ENCODE measurements at regions not wholly inside any gene's neighbourhood (a gene's known extent, or its start where the extent isn't known, plus 50 kb on each side); places are given as distances from the start of the nearest gene placed in this dataset.

DNA sequence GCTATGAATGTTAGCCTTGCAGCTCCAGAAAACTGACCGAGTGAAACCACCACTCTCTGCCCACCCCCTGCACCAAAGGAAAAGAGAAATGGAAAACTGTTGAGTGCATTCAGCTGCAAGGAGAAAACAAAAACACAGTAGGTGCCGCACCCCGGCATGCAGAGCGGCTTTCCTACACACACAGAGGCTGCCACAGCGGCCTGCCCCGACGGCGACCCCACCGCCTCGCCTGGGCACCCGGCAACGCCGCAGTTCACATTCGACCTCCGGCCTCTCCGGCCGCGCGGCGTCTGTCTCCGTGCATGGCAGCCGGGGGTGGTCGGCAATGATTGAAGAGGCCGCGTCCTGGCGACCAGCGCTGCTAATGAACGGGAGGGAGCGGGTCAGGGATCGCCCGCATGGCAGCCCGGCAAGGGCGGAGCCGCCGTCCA lies 417.1 kb upstream of the SALL3 start:
- no peak overlapping the region for H3K4me3 ChIP-seq
- no peak for DNase-seq (ENCODE audit: low spot score in 2 of 2)
- no peaks in the 10 kb centered on the region for H3K4me1 ChIP-seq
- H3K27me3 ChIP-seq = peaks cover 0 to 30% of the 10 kb centered on the region in 2 donors
- peaks cover 0 to 3% of the 10 kb centered on the region in 2 donors for H3K9me3 ChIP-seq
- intact Hi-C loops (cut with DNase I; ENCODE audit: low total_unique reads) = loop anchor here (1.0 kb wide), 1 partner anchor 38 kb away; no protein-coding TSS in a partner anchor
- no peak overlapping the region for H3K27ac ChIP-seq
- no peaks in the 10 kb centered on the region for H3K36me3 ChIP-seq
- TF ChIP-seq POLR2A (IDR thresholded peaks at IDR 0.05) (no peak), POLR2AphosphoS5 (IDR thresholded peaks at IDR 0.05) (no peak)
- TF ChIP-seq, protein P1, sequence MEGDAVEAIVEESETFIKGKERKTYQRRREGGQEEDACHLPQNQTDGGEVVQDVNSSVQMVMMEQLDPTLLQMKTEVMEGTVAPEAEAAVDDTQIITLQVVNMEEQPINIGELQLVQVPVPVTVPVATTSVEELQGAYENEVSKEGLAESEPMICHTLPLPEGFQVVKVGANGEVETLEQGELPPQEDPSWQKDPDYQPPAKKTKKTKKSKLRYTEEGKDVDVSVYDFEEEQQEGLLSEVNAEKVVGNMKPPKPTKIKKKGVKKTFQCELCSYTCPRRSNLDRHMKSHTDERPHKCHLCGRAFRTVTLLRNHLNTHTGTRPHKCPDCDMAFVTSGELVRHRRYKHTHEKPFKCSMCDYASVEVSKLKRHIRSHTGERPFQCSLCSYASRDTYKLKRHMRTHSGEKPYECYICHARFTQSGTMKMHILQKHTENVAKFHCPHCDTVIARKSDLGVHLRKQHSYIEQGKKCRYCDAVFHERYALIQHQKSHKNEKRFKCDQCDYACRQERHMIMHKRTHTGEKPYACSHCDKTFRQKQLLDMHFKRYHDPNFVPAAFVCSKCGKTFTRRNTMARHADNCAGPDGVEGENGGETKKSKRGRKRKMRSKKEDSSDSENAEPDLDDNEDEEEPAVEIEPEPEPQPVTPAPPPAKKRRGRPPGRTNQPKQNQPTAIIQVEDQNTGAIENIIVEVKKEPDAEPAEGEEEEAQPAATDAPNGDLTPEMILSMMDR (IDR thresholded peaks at IDR 0.05) = no peak

- Histone ChIP-seq H3K27me3 (peaks cover 0 to 30% of the 10 kb centered on the region in 2 donors), H3K4me3 (no peak overlapping the region), H3K4me1 (no peaks in the 10 kb centered on the region), H3K27ac (no peak overlapping the region), H3K9me3 (peaks cover 3 to 4% of the 10 kb centered on the region in 2 donors), H3K36me3 (no peaks in the 10 kb centered on the region)
- no peak for DNase-seq (ENCODE audit: low spot score in 2 of 2)
- intact Hi-C loops (cut with DNase I; ENCODE audit: low total_unique reads) = no loop called here
- TF ChIP-seq, protein P1 (IDR thresholded peaks at IDR 0.05) = no peak
- TF ChIP-seq POLR2AphosphoS5 (IDR thresholded peaks at IDR 0.05) (no peak), POLR2A (IDR thresholded peaks at IDR 0.05) (no peak)
Measured at GRCh38 chr18:78563110-78563509, 416.5 kb upstream of the SALL3 start.

DNA sequence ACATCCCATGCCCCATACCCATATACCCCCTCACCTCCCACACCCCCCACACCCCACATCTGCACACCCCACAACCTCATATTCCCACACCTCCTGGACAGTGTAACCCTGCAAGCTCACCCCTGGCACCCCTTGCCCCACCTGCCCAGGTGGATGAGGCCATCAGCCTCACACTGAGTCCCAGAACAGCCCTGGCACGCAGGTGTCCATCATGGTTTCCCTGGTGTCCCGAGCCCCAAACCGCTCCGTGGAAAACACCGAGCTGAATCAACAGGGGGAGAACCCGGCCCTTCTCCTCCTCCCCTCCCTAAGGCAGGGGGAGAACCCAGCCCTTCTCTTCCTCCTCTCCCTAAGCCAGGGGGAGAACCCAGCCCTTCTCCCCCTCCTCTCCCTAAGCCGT lies 415.6 kb upstream of the SALL3 start:
- DNase-seq (ENCODE audit: low spot score in 2 of 2) = no peak
- Histone ChIP-seq H3K4me1 (no peaks in the 10 kb centered on the region), H3K36me3 (no peaks in the 10 kb centered on the region), H3K4me3 (no peak overlapping the region), H3K9me3 (peaks cover 0 to 12% of the 10 kb centered on the region in 2 donors), H3K27me3 (peaks cover 0 to 30% of the 10 kb centered on the region in 2 donors), H3K27ac (no peak overlapping the region)
- TF ChIP-seq POLR2AphosphoS5 (IDR thresholded peaks at IDR 0.05) (no peak), POLR2A (IDR thresholded peaks at IDR 0.05) (no peak)
- TF ChIP-seq, protein P1 (IDR thresholded peaks at IDR 0.05) = no peak
- intact Hi-C loops (cut with DNase I; ENCODE audit: low total_unique reads) = no loop called here

GRCh38 chr18:78564518-78564917 lies 415.1 kb upstream of the SALL3 start:
- TF ChIP-seq POLR2A (IDR thresholded peaks at IDR 0.05) (no peak), POLR2AphosphoS5 (IDR thresholded peaks at IDR 0.05) (no peak)
- TF ChIP-seq, protein P1 (IDR thresholded peaks at IDR 0.05) = no peak
- intact Hi-C loops (cut with DNase I; ENCODE audit: low total_unique reads) = no loop called here
- no peak overlapping the region for H3K4me3 ChIP-seq
- peaks cover 0 to 17% of the 10 kb centered on the region in 2 donors for H3K9me3 ChIP-seq
- H3K27ac ChIP-seq = no peak overlapping the region
- H3K27me3 ChIP-seq = peaks cover 0 to 30% of the 10 kb centered on the region in 2 donors
- DNase-seq (ENCODE audit: low spot score in 2 of 2) = no peak
- no peaks in the 10 kb centered on the region for H3K4me1 ChIP-seq
- H3K36me3 ChIP-seq = no peaks in the 10 kb centered on the region

DNA sequence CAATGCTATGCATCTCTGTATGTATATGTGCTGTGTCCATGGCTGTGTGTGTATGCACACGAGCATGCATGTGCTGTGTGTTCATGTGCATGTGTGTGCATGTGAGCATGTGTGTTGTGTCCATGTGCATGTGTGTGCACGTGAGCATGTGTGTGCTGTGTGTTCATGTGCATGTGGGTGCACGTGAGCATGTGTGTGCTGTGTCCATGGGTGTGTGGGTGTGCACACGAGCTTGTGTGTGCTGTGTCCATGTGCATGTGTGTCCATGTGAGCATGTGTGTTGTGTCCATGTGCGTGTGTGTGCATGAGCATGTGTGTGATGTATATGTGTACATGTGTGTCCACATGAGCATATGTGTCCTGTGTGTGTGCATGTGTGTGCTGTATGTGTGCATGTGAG lies 414.4 kb upstream of the SALL3 start:
- Histone ChIP-seq H3K4me1 (no peaks in the 10 kb centered on the region), H3K36me3 (no peaks in the 10 kb centered on the region), H3K4me3 (no peak overlapping the region), H3K9me3 (peaks cover 0 to 18% of the 10 kb centered on the region in 2 donors), H3K27me3 (peaks cover 0 to 30% of the 10 kb centered on the region in 2 donors), H3K27ac (no peak overlapping the region)
- TF ChIP-seq POLR2AphosphoS5 (IDR thresholded peaks at IDR 0.05) (no peak), POLR2A (IDR thresholded peaks at IDR 0.05) (no peak)
- TF ChIP-seq, protein P1 (IDR thresholded peaks at IDR 0.05) = no peak
- intact Hi-C loops (cut with DNase I; ENCODE audit: low total_unique reads) = no loop called here
- no peak for DNase-seq (ENCODE audit: low spot score in 2 of 2)
